ENCODE measurements at regions not wholly inside any gene's neighbourhood (a gene's known extent, or its start where the extent isn't known, plus 50 kb on each side); places are given as distances from the start of the nearest gene placed in this dataset.

DNA sequence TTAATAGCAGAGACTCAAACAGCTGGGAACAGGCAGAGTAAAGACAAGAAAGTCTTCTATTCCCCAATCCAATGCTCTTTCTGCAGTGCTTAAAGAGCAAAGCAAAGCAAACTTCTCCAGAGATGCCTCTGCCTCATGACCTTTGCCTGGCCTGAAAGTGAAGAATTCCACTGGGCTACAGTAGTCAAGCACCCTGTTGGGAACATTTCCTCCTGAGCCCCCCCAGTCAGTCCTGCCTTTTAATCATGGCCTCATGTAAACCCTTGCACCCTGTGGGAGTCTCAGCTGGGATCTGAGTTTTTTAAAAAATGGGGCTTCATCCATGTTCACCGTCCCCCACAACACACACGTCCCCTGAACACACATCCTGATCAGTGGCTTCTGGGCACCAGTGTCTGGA lies 62.7 kb upstream of the TSPAN11 start:
- no peak for DNase-seq (ENCODE audit: low spot score)

DNA sequence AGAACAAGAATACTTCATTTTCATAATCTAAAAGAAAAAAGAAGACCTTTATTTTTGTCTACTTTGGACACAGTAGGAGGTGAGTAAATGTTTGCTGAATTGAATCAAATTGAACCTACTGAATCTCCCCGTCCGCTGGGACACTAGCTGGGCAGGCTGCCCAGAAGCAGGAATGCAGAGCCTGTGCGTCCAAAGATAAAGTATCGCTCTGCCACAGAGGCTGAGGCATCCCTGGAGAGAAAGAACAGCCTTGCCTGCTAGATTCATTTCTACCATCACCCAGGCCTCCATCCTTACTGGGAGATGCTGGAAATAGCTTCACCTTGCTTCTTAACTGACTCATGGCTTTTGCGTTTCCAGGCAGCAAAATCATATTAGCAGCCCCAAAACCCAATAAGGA lies 64.1 kb upstream of the TSPAN11 start:
- no peak for DNase-seq (ENCODE audit: low spot score)

More for the DNA sequence above, 62.7 kb upstream of the TSPAN11 start:
- Histone ChIP-seq H3K4ac (ENCODE audit: low read length) (no peak overlapping the region), H3K23ac (ENCODE audit: low read depth, low read length, poor library complexity) (no peak overlapping the region), H4K91ac (ENCODE audit: low read depth, low read length, poor library complexity) (no peak overlapping the region), H2AK5ac (ENCODE audit: low read depth, low read length) (no peak overlapping the region), H4K8ac (ENCODE audit: low read depth, low read length) (no peak overlapping the region), H3K4me1 (ENCODE audit: control insufficient read depth in 2 of 2, insufficient read depth in 1 of 2, low read depth in 1 of 2, low read length in 2 of 2) (no peaks in the 10 kb centered on the region), H3K9me3 (replicated peaks in 1 of 2; ENCODE audit: control insufficient read depth in 2 of 2, insufficient read depth in 1 of 2, low read depth in 1 of 2, low read length in 2 of 2) (no peaks in the 10 kb centered on the region), H3K9ac (ENCODE audit: low read depth, low read length, poor library complexity) (no peak overlapping the region), H2AFZ (ENCODE audit: low read length) (no peak overlapping the region), H2BK15ac (ENCODE audit: low read length) (no peak overlapping the region), H3K4me2 (ENCODE audit: insufficient read depth, low read length, poor library complexity, severe bottlenecking) (no peak overlapping the region), H3K18ac (ENCODE audit: low read length) (no peak overlapping the region), H2BK5ac (ENCODE audit: low read length) (no peak overlapping the region), H3K27ac (replicated peaks; ENCODE audit: low read length) (no peak overlapping the region), H2BK120ac (ENCODE audit: low read depth, low read length) (no peak overlapping the region), H3K4me3 (ENCODE audit: low read length in 2 of 2) (no peak overlapping the region), H3K27me3 (ENCODE audit: control insufficient read depth in 3 of 3, insufficient read depth in 3 of 3, low read depth in 1 of 3, low read length in 3 of 3) (peaks cover 0 to 7% (median 0%) of the 10 kb centered on the region in 3 experiments), H3K36me3 (replicated peaks in 1 of 2; ENCODE audit: control insufficient read depth in 2 of 2, insufficient read depth in 2 of 2, low read length in 2 of 2) (no peaks in the 10 kb centered on the region), H3K14ac (ENCODE audit: low read length) (no peak overlapping the region), H2BK12ac (ENCODE audit: low read length) (no peak overlapping the region), H3K79me1 (ENCODE audit: low read depth, low read length) (no peaks in the 10 kb centered on the region)
- WGBS, 2 donors (ENCODE audit: extremely low coverage in 2 of 2, insufficient read length in 2 of 2, insufficient replicate concordance in 1 of 2) = no CpG with 5 or more reads among the region's 2 CpGs

DNA sequence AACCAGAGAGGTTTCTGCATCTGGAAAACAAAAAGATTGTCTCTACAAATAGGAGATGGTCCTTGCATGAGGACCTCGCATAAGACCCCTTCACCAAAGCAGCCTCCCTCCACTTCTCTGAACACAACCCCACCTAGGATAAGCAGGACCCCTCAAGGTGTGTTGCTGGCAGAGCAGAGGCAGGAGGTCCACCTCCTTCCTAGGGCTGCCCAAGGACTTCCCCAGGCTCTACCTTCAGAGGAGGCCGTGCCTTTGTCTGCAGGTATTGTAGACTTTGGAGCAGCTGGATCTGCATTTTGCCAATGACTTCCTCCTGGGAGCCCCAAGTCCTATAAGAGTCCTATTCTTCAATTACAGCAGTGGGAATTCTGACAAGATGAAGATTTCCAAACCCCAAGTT lies 67.3 kb upstream of the TSPAN11 start:
- WGBS, 2 donors (ENCODE audit: extremely low coverage in 2 of 2, insufficient read length in 2 of 2, insufficient replicate concordance in 1 of 2) = no CpG with 5 or more reads among the region's 2 CpGs
- no peak overlapping the region for H4K91ac ChIP-seq (ENCODE audit: low read depth, low read length, poor library complexity)
- no peak overlapping the region for H2BK15ac ChIP-seq (ENCODE audit: low read length)
- H3K27ac ChIP-seq (replicated peaks; ENCODE audit: low read length) = no peak overlapping the region
- DNase-seq (ENCODE audit: low spot score) = no peak
- H3K9me3 ChIP-seq (replicated peaks in 1 of 2; ENCODE audit: control insufficient read depth in 2 of 2, insufficient read depth in 1 of 2, low read depth in 1 of 2, low read length in 2 of 2) = no peaks in the 10 kb centered on the region
- no peak overlapping the region for H3K4me2 ChIP-seq (ENCODE audit: insufficient read depth, low read length, poor library complexity, severe bottlenecking)
- H3K36me3 ChIP-seq (replicated peaks in 1 of 2; ENCODE audit: control insufficient read depth in 2 of 2, insufficient read depth in 2 of 2, low read length in 2 of 2) = no peaks in the 10 kb centered on the region
- no peak overlapping the region for H3K4ac ChIP-seq (ENCODE audit: low read length)
- H3K4me3 ChIP-seq (ENCODE audit: low read length in 2 of 2) = no peak overlapping the region
- H2BK120ac ChIP-seq (ENCODE audit: low read depth, low read length) = no peak overlapping the region
- peaks cover 0 to 13% (median 0%) of the 10 kb centered on the region in 3 experiments for H3K27me3 ChIP-seq (ENCODE audit: control insufficient read depth in 3 of 3, insufficient read depth in 3 of 3, low read depth in 1 of 3, low read length in 3 of 3)
- H3K14ac ChIP-seq (ENCODE audit: low read length) = no peak overlapping the region
- no peak overlapping the region for H4K8ac ChIP-seq (ENCODE audit: low read depth, low read length)
- H2AK5ac ChIP-seq (ENCODE audit: low read depth, low read length) = no peak overlapping the region
- no peak overlapping the region for H3K18ac ChIP-seq (ENCODE audit: low read length)
- no peak overlapping the region for H2BK5ac ChIP-seq (ENCODE audit: low read length)
- H3K9ac ChIP-seq (ENCODE audit: low read depth, low read length, poor library complexity) = no peak overlapping the region
- H2AFZ ChIP-seq (ENCODE audit: low read length) = no peak overlapping the region
- no peak overlapping the region for H2BK12ac ChIP-seq (ENCODE audit: low read length)
- no peaks in the 10 kb centered on the region for H3K4me1 ChIP-seq (ENCODE audit: control insufficient read depth in 2 of 2, insufficient read depth in 1 of 2, low read depth in 1 of 2, low read length in 2 of 2)
- no peak overlapping the region for H3K23ac ChIP-seq (ENCODE audit: low read depth, low read length, poor library complexity)
- no peaks in the 10 kb centered on the region for H3K79me1 ChIP-seq (ENCODE audit: low read depth, low read length)

More for the DNA sequence above, 64.1 kb upstream of the TSPAN11 start:
- H3K4me2 ChIP-seq (ENCODE audit: insufficient read depth, low read length, poor library complexity, severe bottlenecking) = no peak overlapping the region
- no peak overlapping the region for H2AK5ac ChIP-seq (ENCODE audit: low read depth, low read length)
- H3K4me3 ChIP-seq (ENCODE audit: low read length in 2 of 2) = no peak overlapping the region
- no peak overlapping the region for H2BK120ac ChIP-seq (ENCODE audit: low read depth, low read length)
- no peak overlapping the region for H3K14ac ChIP-seq (ENCODE audit: low read length)
- no peak overlapping the region for H2BK5ac ChIP-seq (ENCODE audit: low read length)
- H3K4me1 ChIP-seq (ENCODE audit: control insufficient read depth in 2 of 2, insufficient read depth in 1 of 2, low read depth in 1 of 2, low read length in 2 of 2) = no peaks in the 10 kb centered on the region
- peaks cover 0 to 11% (median 0%) of the 10 kb centered on the region in 3 experiments for H3K27me3 ChIP-seq (ENCODE audit: control insufficient read depth in 3 of 3, insufficient read depth in 3 of 3, low read depth in 1 of 3, low read length in 3 of 3)
- no peak overlapping the region for H4K91ac ChIP-seq (ENCODE audit: low read depth, low read length, poor library complexity)
- H3K9ac ChIP-seq (ENCODE audit: low read depth, low read length, poor library complexity) = no peak overlapping the region
- H3K36me3 ChIP-seq (replicated peaks in 1 of 2; ENCODE audit: control insufficient read depth in 2 of 2, insufficient read depth in 2 of 2, low read length in 2 of 2) = no peaks in the 10 kb centered on the region
- H3K9me3 ChIP-seq (replicated peaks in 1 of 2; ENCODE audit: control insufficient read depth in 2 of 2, insufficient read depth in 1 of 2, low read depth in 1 of 2, low read length in 2 of 2) = no peaks in the 10 kb centered on the region
- H2BK12ac ChIP-seq (ENCODE audit: low read length) = no peak overlapping the region
- WGBS, 2 donors (ENCODE audit: extremely low coverage in 2 of 2, insufficient read length in 2 of 2, insufficient replicate concordance in 1 of 2) = no CpG with 5 or more reads among the region's 5 CpGs
- no peaks in the 10 kb centered on the region for H3K79me1 ChIP-seq (ENCODE audit: low read depth, low read length)
- no peak overlapping the region for H3K23ac ChIP-seq (ENCODE audit: low read depth, low read length, poor library complexity)
- H3K4ac ChIP-seq (ENCODE audit: low read length) = no peak overlapping the region
- no peak overlapping the region for H2BK15ac ChIP-seq (ENCODE audit: low read length)
- no peak overlapping the region for H3K27ac ChIP-seq (replicated peaks; ENCODE audit: low read length)
- H3K18ac ChIP-seq (ENCODE audit: low read length) = no peak overlapping the region
- H2AFZ ChIP-seq (ENCODE audit: low read length) = no peak overlapping the region
- H4K8ac ChIP-seq (ENCODE audit: low read depth, low read length) = no peak overlapping the region

DNA sequence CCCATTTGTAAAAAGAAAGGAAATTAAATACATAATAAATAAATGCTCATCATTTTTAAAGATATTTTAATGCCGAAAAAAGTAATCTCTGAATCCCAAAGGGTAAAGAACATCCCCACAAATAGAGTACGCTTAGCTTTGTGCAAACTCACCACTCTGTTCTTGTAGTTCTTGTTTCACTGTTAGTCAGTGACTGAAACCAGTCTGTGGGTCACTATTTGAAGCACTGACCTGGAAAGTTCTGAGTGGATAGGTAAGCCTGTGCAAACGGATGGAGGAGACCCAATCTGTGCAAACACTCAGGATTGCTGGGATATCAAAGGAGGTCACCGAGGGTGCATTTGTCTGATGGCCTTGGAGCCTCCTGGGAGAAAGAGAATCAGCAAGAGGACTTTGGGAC lies 68.1 kb upstream of the TSPAN11 start:
- Histone ChIP-seq H2BK15ac (ENCODE audit: low read length) (no peak overlapping the region), H3K79me1 (ENCODE audit: low read depth, low read length) (no peaks in the 10 kb centered on the region), H2BK5ac (ENCODE audit: low read length) (no peak overlapping the region), H3K14ac (ENCODE audit: low read length) (no peak overlapping the region), H3K4me1 (ENCODE audit: control insufficient read depth in 2 of 2, insufficient read depth in 1 of 2, low read depth in 1 of 2, low read length in 2 of 2) (no peaks in the 10 kb centered on the region), H2BK120ac (ENCODE audit: low read depth, low read length) (no peak overlapping the region), H3K4me2 (ENCODE audit: insufficient read depth, low read length, poor library complexity, severe bottlenecking) (no peak overlapping the region), H3K23ac (ENCODE audit: low read depth, low read length, poor library complexity) (no peak overlapping the region), H3K4ac (ENCODE audit: low read length) (no peak overlapping the region), H4K91ac (ENCODE audit: low read depth, low read length, poor library complexity) (no peak overlapping the region), H3K27me3 (ENCODE audit: control insufficient read depth in 3 of 3, insufficient read depth in 3 of 3, low read depth in 1 of 3, low read length in 3 of 3) (peaks cover 0 to 14% (median 0%) of the 10 kb centered on the region in 3 experiments), H4K8ac (ENCODE audit: low read depth, low read length) (no peak overlapping the region), H2BK12ac (ENCODE audit: low read length) (no peak overlapping the region), H3K18ac (ENCODE audit: low read length) (no peak overlapping the region), H3K9me3 (replicated peaks in 1 of 2; ENCODE audit: control insufficient read depth in 2 of 2, insufficient read depth in 1 of 2, low read depth in 1 of 2, low read length in 2 of 2) (no peaks in the 10 kb centered on the region), H3K36me3 (replicated peaks in 1 of 2; ENCODE audit: control insufficient read depth in 2 of 2, insufficient read depth in 2 of 2, low read length in 2 of 2) (no peaks in the 10 kb centered on the region), H2AFZ (ENCODE audit: low read length) (no peak overlapping the region), H2AK5ac (ENCODE audit: low read depth, low read length) (no peak overlapping the region), H3K9ac (ENCODE audit: low read depth, low read length, poor library complexity) (no peak overlapping the region), H3K27ac (replicated peaks; ENCODE audit: low read length) (no peak overlapping the region), H3K4me3 (ENCODE audit: low read length in 2 of 2) (no peak overlapping the region)
- DNase-seq (ENCODE audit: low spot score) = no peak
- no CpG with 5 or more reads among the region's 4 CpGs for WGBS, 2 donors (ENCODE audit: extremely low coverage in 2 of 2, insufficient read length in 2 of 2, insufficient replicate concordance in 1 of 2)
